GM12872 (cell line): ENCODE measurements at regions not wholly inside any gene's neighbourhood (a gene's known extent, or its start where the extent isn't known, plus 50 kb on each side); places are given as distances from the start of the nearest gene placed in this dataset.

Experiments used
- TF ChIP-seq, protein P1 (sequence below): IDR thresholded peaks from 3 replicates; pipeline ENCODE4 v1.5.1; 2011; ENCODE audit warnings: low read depth, mild to moderate bottlenecking, low read length, moderate library complexity; ENCODE audit not compliant: insufficient read depth

- TF ChIP-seq, protein P1, sequence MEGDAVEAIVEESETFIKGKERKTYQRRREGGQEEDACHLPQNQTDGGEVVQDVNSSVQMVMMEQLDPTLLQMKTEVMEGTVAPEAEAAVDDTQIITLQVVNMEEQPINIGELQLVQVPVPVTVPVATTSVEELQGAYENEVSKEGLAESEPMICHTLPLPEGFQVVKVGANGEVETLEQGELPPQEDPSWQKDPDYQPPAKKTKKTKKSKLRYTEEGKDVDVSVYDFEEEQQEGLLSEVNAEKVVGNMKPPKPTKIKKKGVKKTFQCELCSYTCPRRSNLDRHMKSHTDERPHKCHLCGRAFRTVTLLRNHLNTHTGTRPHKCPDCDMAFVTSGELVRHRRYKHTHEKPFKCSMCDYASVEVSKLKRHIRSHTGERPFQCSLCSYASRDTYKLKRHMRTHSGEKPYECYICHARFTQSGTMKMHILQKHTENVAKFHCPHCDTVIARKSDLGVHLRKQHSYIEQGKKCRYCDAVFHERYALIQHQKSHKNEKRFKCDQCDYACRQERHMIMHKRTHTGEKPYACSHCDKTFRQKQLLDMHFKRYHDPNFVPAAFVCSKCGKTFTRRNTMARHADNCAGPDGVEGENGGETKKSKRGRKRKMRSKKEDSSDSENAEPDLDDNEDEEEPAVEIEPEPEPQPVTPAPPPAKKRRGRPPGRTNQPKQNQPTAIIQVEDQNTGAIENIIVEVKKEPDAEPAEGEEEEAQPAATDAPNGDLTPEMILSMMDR, result no peak
These were observed 70.4 kb downstream of the IGLL1 start for GRCh38 chr22:23509571-23510302.

- TF ChIP-seq, protein P1, result no peak
These were observed 75.6 kb downstream of the IGLL1 start for GRCh38 chr22:23504516-23504915.

GRCh38 chr22:23503736-23504440, 76.2 kb downstream of the IGLL1 start:
- TF ChIP-seq, protein P1, result no peak

GRCh38 chr22:23503142-23503541, 76.9 kb downstream of the IGLL1 start:
- TF ChIP-seq, protein P1, result no peak

DNA sequence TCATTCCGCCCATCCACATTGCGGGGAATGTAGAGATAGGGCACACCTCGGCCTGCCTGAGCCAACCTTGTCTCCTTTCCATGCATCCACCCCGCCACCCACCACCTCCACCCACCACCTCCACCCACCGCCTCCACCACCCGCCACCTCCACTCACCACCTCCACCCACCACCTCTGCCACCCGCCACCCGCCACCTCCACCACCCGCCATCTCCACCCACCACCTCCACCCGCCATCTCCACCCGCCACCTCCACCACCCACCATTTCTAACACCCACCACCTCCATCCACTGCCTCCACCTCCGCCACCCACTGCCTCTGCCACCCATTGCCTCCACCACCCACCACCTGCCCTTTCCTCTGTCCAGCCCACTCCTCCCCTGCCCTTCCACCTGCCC, 78.4 kb downstream of the IGLL1 start:
- TF ChIP-seq, protein P1, result no peak

- TF ChIP-seq, protein P1, result no peak
These were observed 78.8 kb downstream of the IGLL1 start for GRCh38 chr22:23501261-23501619.

- TF ChIP-seq, protein P1, result no peak
These were observed 79.4 kb downstream of the IGLL1 start for GRCh38 chr22:23500508-23501260.
